DOHH2 (cell line): ENCODE measurements at regions not wholly inside any gene's neighbourhood (a gene's known extent, or its start where the extent isn't known, plus 50 kb on each side); places are given as distances from the start of the nearest gene placed in this dataset.
"Not testable (repeated sequence)": the region's sequence is repeated elsewhere in the genome, so short reads cannot be mapped to it uniquely, and the experiment has no call there.

ENCODE experiments used
- CTCF ChIP-seq: fragments of 200-600 bp; sonication (generic); IDR thresholded peaks from one replicate; pipeline ENCODE4 v1.5.1; 2014; ENCODE audit warnings: antibody characterized with exemption, mild to moderate bottlenecking, low read depth, low read length; ENCODE audit not compliant: poor library complexity, severe bottlenecking
- EZH2phosphoT487 ChIP-seq: fragments of 200-600 bp; sonication (generic); IDR thresholded peaks from 2 replicates; pipeline ENCODE4 v1.6.1; 2017; ENCODE audit warnings: borderline replicate concordance, mild to moderate bottlenecking, antibody characterized with exemption, low read length, moderate library complexity, mixed read lengths

- not testable (repeated sequence) for TF ChIP-seq EZH2phosphoT487, CTCF
Measured at GRCh38 chr5:167299861-167300260, 991.6 kb upstream of the WWC1 start.
